ENCODE measurements at regions not wholly inside any gene's neighbourhood (a gene's known extent, or its start where the extent isn't known, plus 50 kb on each side); places are given as distances from the start of the nearest gene placed in this dataset.

DNA sequence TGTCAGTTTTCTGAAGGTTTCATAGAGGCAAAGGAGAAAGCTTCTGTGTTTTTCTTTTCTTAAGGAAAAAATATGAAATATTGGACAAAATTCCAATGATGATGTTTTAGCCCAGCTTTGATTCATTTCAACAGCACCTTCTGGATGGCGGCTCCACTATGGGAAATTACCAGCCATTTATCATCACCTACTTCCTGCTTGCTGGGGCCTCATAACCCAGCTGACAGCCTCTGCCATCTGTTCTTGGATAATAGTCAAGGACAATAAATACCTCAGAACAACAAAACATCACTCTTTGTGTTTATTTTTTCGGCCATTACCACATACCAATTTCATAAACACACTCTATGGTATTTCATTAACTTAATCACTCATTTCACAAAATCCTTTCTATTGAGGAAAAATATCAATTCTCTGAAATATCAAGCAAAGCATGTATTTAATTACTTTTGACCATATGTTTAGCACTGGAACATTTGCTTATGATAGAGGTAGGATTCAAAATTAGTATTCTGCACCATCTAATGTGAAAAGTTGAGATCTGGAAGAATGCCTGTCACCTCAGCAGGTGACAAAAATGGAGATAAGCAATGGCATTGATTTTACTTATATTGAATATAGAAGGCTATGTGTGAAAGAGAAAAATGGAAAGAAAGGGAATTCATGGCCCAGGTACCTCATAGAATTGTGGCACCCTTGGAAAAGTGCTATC lies 629.7 kb downstream of the LIG4 start:
- Mint-ChIP-seq H3K27ac (no peak overlapping the region), H3K36me3 (no peaks in the 10 kb centered on the region), H3K4me3 (no peak overlapping the region), H3K4me1 (no peaks in the 10 kb centered on the region), H3K9me3 (no peaks in the 10 kb centered on the region), H3K27me3 (ENCODE audit: low read depth) (peaks cover 4% of the 10 kb centered on the region)
- DNase-seq (ENCODE audit: low spot score in 2 of 2, unreplicated experiment in 2 of 2): no peak
- TF ChIP-seq, protein P1, sequence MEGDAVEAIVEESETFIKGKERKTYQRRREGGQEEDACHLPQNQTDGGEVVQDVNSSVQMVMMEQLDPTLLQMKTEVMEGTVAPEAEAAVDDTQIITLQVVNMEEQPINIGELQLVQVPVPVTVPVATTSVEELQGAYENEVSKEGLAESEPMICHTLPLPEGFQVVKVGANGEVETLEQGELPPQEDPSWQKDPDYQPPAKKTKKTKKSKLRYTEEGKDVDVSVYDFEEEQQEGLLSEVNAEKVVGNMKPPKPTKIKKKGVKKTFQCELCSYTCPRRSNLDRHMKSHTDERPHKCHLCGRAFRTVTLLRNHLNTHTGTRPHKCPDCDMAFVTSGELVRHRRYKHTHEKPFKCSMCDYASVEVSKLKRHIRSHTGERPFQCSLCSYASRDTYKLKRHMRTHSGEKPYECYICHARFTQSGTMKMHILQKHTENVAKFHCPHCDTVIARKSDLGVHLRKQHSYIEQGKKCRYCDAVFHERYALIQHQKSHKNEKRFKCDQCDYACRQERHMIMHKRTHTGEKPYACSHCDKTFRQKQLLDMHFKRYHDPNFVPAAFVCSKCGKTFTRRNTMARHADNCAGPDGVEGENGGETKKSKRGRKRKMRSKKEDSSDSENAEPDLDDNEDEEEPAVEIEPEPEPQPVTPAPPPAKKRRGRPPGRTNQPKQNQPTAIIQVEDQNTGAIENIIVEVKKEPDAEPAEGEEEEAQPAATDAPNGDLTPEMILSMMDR (IDR thresholded peaks at IDR 0.05; ENCODE audit: unreplicated experiment): no peak

DNA sequence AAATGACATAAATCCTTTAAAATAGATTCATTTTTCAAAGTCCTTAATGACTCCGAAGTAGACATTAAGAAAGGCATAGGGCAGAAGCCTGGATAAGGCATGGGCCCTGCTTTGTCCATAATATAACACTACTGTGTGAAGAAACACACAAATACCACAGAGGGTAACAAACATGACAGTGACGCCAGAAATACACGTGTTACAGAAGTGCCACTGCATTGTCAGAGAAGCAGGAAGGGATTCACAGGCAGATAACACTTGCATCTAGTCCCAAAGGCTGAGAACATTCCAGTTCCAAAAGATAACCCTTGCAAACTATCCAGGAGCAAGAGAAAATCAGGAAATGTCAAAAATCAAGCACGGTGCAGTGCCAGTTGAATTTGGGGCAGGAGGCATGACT lies 633.2 kb downstream of the LIG4 start:
- H3K9me3 Mint-ChIP-seq: peaks cover 5% of the 10 kb centered on the region
- H3K27me3 Mint-ChIP-seq (ENCODE audit: low read depth): peaks cover 4% of the 10 kb centered on the region
- no peaks in the 10 kb centered on the region for H3K4me1 Mint-ChIP-seq
- no peak for DNase-seq (ENCODE audit: low spot score in 2 of 2, unreplicated experiment in 2 of 2)
- H3K27ac Mint-ChIP-seq: no peak overlapping the region
- TF ChIP-seq, protein P1 (IDR thresholded peaks at IDR 0.05; ENCODE audit: unreplicated experiment): no peak
- no peak overlapping the region for H3K4me3 Mint-ChIP-seq
- H3K36me3 Mint-ChIP-seq: no peaks in the 10 kb centered on the region

DNA sequence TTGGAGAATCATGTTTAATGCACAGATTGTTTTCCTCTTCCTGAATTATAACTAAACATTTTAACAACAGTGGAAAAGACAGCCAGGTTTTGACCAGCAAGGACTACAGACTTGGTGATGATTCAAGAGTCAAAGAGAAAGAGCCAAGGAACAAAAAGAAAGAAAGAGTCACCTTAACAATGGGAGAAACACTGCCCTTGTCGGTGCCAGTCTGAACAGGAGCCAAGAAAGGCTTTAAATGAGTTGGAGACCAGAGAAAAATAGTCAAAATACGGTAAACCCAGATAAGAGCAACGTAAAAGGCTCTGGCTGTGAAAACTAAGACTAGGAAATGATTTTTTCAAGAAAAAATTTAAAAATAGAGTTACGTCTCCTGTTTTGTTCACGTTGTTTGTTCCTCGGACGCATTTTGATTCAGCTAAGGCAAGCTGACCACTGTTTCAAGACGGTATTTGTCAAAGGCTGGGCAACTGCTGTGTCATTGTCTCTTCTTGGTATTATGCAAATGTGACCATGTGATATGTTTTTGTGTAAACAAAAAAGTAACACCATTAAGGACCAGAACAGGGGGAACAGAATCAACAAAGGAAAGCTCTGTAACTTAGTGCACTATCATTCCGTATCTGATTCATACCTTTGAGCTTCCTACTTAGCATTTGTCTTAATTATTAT lies 634.5 kb downstream of the LIG4 start:
- Mint-ChIP-seq H3K36me3 (no peaks in the 10 kb centered on the region), H3K27ac (no peak overlapping the region), H3K4me1 (no peaks in the 10 kb centered on the region), H3K4me3 (no peak overlapping the region), H3K27me3 (ENCODE audit: low read depth) (peaks cover 2% of the 10 kb centered on the region), H3K9me3 (peaks cover 5% of the 10 kb centered on the region)
- DNase-seq (ENCODE audit: low spot score in 2 of 2, unreplicated experiment in 2 of 2): no peak
- TF ChIP-seq, protein P1 (IDR thresholded peaks at IDR 0.05; ENCODE audit: unreplicated experiment): no peak

DNA sequence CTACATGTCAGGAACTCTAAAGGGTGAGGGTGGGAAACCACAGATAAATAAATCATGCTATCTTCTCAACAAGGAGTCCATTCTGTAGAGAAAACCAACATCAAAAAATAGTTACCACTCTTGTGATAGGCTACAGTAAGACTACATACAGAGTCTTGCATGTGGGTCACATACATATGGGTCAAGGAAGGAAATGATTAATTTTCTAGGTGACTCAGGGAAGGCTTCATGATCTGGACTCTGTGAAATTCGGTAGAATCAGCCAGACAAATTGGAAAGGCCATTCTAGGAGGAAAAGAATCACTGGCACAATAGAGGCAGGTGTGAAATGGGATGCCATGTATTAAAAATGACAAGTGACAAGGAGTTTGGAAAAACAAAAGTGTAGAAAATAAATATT lies 638.9 kb downstream of the LIG4 start:
- Mint-ChIP-seq H3K36me3 (no peaks in the 10 kb centered on the region), H3K27me3 (ENCODE audit: low read depth) (peaks cover 2% of the 10 kb centered on the region), H3K9me3 (peaks cover 5% of the 10 kb centered on the region), H3K4me3 (no peak overlapping the region), H3K27ac (no peak overlapping the region), H3K4me1 (no peaks in the 10 kb centered on the region)
- no peak for DNase-seq (ENCODE audit: low spot score in 2 of 2, unreplicated experiment in 2 of 2)
- TF ChIP-seq, protein P1 (IDR thresholded peaks at IDR 0.05; ENCODE audit: unreplicated experiment): no peak

DNA sequence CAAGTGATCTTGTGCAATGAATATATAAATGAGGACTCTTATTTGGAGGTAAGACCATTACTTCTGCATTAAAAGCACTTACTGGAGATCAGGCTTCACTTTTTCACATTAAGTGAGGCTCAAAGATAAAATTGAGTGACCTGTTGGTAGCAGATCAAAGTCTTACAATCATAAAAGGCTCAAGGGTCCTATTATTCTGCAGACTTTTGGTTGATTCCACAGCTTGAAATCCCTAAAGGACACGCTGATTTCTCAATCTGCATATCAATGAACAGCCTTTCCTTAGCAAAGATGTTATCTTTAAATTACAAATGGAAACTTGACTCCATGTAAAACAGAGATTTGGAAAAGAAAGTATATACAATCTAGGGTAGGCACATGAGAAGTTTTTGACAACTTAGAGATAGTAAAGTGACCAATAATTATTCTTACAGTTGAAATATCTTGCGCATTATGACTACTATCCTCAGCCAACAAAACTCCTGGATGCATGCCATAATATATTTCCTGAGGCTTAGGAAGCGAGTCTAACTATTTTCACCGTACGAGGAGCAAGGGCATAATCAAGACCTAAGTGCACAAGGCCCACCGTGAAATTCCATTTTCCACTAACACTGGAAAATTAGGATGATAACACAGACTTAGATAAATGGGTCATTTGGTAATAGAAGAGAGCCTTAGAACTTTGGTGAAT lies 640.7 kb downstream of the LIG4 start:
- H3K27ac Mint-ChIP-seq: no peak overlapping the region
- no peaks in the 10 kb centered on the region for H3K4me1 Mint-ChIP-seq
- no peaks in the 10 kb centered on the region for H3K9me3 Mint-ChIP-seq
- H3K4me3 Mint-ChIP-seq: no peak overlapping the region
- H3K27me3 Mint-ChIP-seq (ENCODE audit: low read depth): no peaks in the 10 kb centered on the region
- no peak for DNase-seq (ENCODE audit: low spot score in 2 of 2, unreplicated experiment in 2 of 2)
- TF ChIP-seq, protein P1 (IDR thresholded peaks at IDR 0.05; ENCODE audit: unreplicated experiment): no peak
- no peaks in the 10 kb centered on the region for H3K36me3 Mint-ChIP-seq
